ENCODE measurements at regions not wholly inside any gene's neighbourhood (a gene's known extent, or its start where the extent isn't known, plus 50 kb on each side); places are given as distances from the start of the nearest gene placed in this dataset.

GRCh38 chr16:65481956-65482355, 360.1 kb upstream of the CDH11 start (continued):
- TF ChIP-seq CHD7 (IDR thresholded peaks at IDR 0.05; ENCODE audit: insufficient replicate concordance, low read length) (no peak), CBX8 (IDR thresholded peaks at IDR 0.05; ENCODE audit: borderline replicate concordance, low read depth, low read length) (no peak), SIX5 (IDR thresholded peaks at IDR 0.05; ENCODE audit: low read depth, low read length) (no peak), ASH2L (IDR thresholded peaks at IDR 0.05; ENCODE audit: low read length) (no peak), CHD2 (IDR thresholded peaks at IDR 0.05; ENCODE audit: low read length) (no peak), CTBP2 (IDR thresholded peaks at IDR 0.05; ENCODE audit: borderline replicate concordance, insufficient read depth, insufficient read length, low read length) (no peak), HDAC2 (IDR thresholded peaks at IDR 0.05; ENCODE audit: borderline replicate concordance in 1 of 2, low read depth in 2 of 2, low read length in 2 of 2) (no peak), SRF (IDR thresholded peaks at IDR 0.05; ENCODE audit: low read depth, low read length) (no peak)

Measured in H1 (cell line).